H9 (cell line): ENCODE measurements at regions not wholly inside any gene's neighbourhood (a gene's known extent, or its start where the extent isn't known, plus 50 kb on each side); places are given as distances from the start of the nearest gene placed in this dataset.

Experiments used
- DNase-seq: peaks from one replicate; pipeline ENCODE4 v3.0.0-alpha.2; 2017
- H2AFZ ChIP-seq: one replicate; pipeline ENCODE4 v1.6.1; 2013; ENCODE audit warnings: mild to moderate bottlenecking, low read length, control low read depth, moderate library complexity
- H2AK5ac ChIP-seq: 2 replicates; pipeline ENCODE4 v1.6.1; 2013; ENCODE audit warnings: low read length, control low read depth, mixed read lengths; ENCODE audit not compliant: insufficient read length
- H2BK120ac ChIP-seq: one replicate; pipeline ENCODE4 v1.6.1; 2013; ENCODE audit warnings: low read depth, mild to moderate bottlenecking, low read length, control low read depth, inconsistent platforms; ENCODE audit not compliant: poor library complexity, severe bottlenecking
- H2BK12ac ChIP-seq: 2 replicates; pipeline ENCODE4 v1.6.1; 2013; ENCODE audit warnings: low read length, control low read depth, mixed read lengths, low read depth; ENCODE audit not compliant: insufficient read length
- H2BK15ac ChIP-seq: 2 replicates; pipeline ENCODE4 v1.6.1; 2013; ENCODE audit warnings: low read depth, low read length, control low read depth
- H2BK20ac ChIP-seq: one replicate; pipeline ENCODE4 v1.6.1; 2013; ENCODE audit warnings: low read depth, mild to moderate bottlenecking, low read length, control low read depth, inconsistent platforms; ENCODE audit not compliant: poor library complexity, severe bottlenecking
- H2BK5ac ChIP-seq: 2 replicates; pipeline ENCODE4 v1.6.1; 2013; ENCODE audit warnings: low read length, control low read depth, mixed read lengths; ENCODE audit not compliant: insufficient read length
- H3K14ac ChIP-seq: 2 replicates; pipeline ENCODE4 v1.6.1; 2013; ENCODE audit warnings: low read length, control low read depth; ENCODE audit not compliant: insufficient read depth
- H3K18ac ChIP-seq: 2 replicates; pipeline ENCODE4 v1.6.1; 2013; ENCODE audit warnings: low read depth, mild to moderate bottlenecking, mixed read lengths, low read length, control low read depth; ENCODE audit not compliant: insufficient read length
- H3K23ac ChIP-seq: 2 replicates; pipeline ENCODE4 v1.6.1; 2013; ENCODE audit warnings: low read length, control low read depth, mixed read lengths, low read depth; ENCODE audit not compliant: insufficient read length
- H3K23me2 ChIP-seq: 2 replicates; pipeline ENCODE4 v1.6.1; 2013; ENCODE audit warnings: low read depth, mild to moderate bottlenecking, mixed read lengths, low read length, control low read depth; ENCODE audit not compliant: insufficient read length, poor library complexity, severe bottlenecking
- H3K27ac ChIP-seq: 2 replicates; pipeline ENCODE4 v1.5.1; 2013; ENCODE audit warnings: low read length, control low read depth, mixed read lengths, low read depth; ENCODE audit not compliant: insufficient read length
- H3K27me3 ChIP-seq: 2 replicates; pipeline ENCODE4 v1.6.1; 2013; ENCODE audit warnings: low read length, control low read depth, inconsistent platforms; ENCODE audit not compliant: insufficient read depth
- H3K4ac ChIP-seq: 2 replicates; pipeline ENCODE4 v1.6.1; 2013; ENCODE audit warnings: low read depth, mild to moderate bottlenecking, control low read depth, inconsistent platforms, low read length, moderate library complexity
- H3K4me1 ChIP-seq: 2 replicates; pipeline ENCODE4 v1.6.1; 2013; ENCODE audit warnings: low read length, control low read depth, inconsistent platforms; ENCODE audit not compliant: insufficient read depth
- H3K4me2 ChIP-seq: 2 replicates; pipeline ENCODE4 v1.6.1; 2013; ENCODE audit warnings: low read length, control low read depth, mixed read lengths; ENCODE audit not compliant: insufficient read length, insufficient read depth
- H3K56ac ChIP-seq: 2 replicates; pipeline ENCODE4 v1.6.1; 2013; ENCODE audit warnings: low read depth, mild to moderate bottlenecking, mixed read lengths, low read length, control low read depth; ENCODE audit not compliant: insufficient read length
- H3K79me1 ChIP-seq: 2 replicates; pipeline ENCODE4 v1.6.1; 2013; ENCODE audit warnings: low read depth, mild to moderate bottlenecking, moderate library complexity, low read length, control low read depth, inconsistent platforms; ENCODE audit not compliant: insufficient read depth, poor library complexity, severe bottlenecking
- H3K79me2 ChIP-seq: 2 replicates; pipeline ENCODE4 v1.6.1; 2013; ENCODE audit warnings: low read length, control low read depth, inconsistent platforms; ENCODE audit not compliant: insufficient read depth
- H3K9ac ChIP-seq: 2 replicates; pipeline ENCODE4 v1.6.1; 2013; ENCODE audit warnings: low read length, control low read depth, mixed read lengths; ENCODE audit not compliant: insufficient read length; ENCODE audit errors: extremely low read depth
- H3K9me3 ChIP-seq: one replicate; pipeline ENCODE4 v1.6.1; 2013; ENCODE audit warnings: low read depth, low read length, inconsistent platforms; ENCODE audit not compliant: control insufficient read depth
- H3T11ph ChIP-seq: one replicate; pipeline ENCODE4 v1.6.1; 2013; ENCODE audit warnings: mild to moderate bottlenecking, low read length, control low read depth, inconsistent platforms
- H4K20me1 ChIP-seq: one replicate; pipeline ENCODE4 v1.6.1; 2013; ENCODE audit not compliant: control insufficient read depth, insufficient read length, insufficient read depth
- H4K5ac ChIP-seq: 2 replicates; pipeline ENCODE4 v1.6.1; 2013; ENCODE audit warnings: low read depth, mild to moderate bottlenecking, mixed read lengths, low read length, control low read depth; ENCODE audit not compliant: insufficient read length
- H4K8ac ChIP-seq: replicated peaks from 2 replicates; pipeline ENCODE4 v1.6.1; 2013; ENCODE audit warnings: low read length, control low read depth, mixed read lengths, low read depth; ENCODE audit not compliant: insufficient read length
- H4K91ac ChIP-seq: 2 replicates; pipeline ENCODE4 v1.6.1; 2013; ENCODE audit warnings: low read depth, mild to moderate bottlenecking, moderate library complexity, mixed read lengths, low read length, control low read depth; ENCODE audit not compliant: insufficient read length
- H3K27ac Mint-ChIP-seq, 3 experiments: 2 replicates in 2 of 3; 3 replicates in 1 of 3; pipeline ENCODE4 v1.8.0; 2020 to 2021; ENCODE audit warnings: mixed read lengths in 3 of 3, mild to moderate bottlenecking in 1 of 3, moderate library complexity in 1 of 3
- H3K27me3 Mint-ChIP-seq: 2 replicates; pipeline ENCODE4 v1.8.0; 2021; ENCODE audit warnings: low read depth, mild to moderate bottlenecking, moderate library complexity, mixed read lengths
- H3K36me3 Mint-ChIP-seq, 3 experiments: 2 replicates in 2 of 3; 3 replicates in 1 of 3; pipeline ENCODE4 v1.8.0; 2020 to 2021; ENCODE audit warnings: low read depth in 3 of 3, mixed read lengths in 3 of 3; ENCODE audit not compliant: insufficient read depth in 1 of 3
- H3K4me1 Mint-ChIP-seq, 2 experiments: 2 replicates each; pipeline ENCODE4 v1.8.0; 2020; ENCODE audit warnings: mixed read lengths in 2 of 2
- H3K4me3 Mint-ChIP-seq, 2 experiments: 2 replicates in 1 of 2; 3 replicates in 1 of 2; pipeline ENCODE4 v1.8.0; 2020 to 2021; ENCODE audit warnings: mild to moderate bottlenecking in 2 of 2, mixed read lengths in 2 of 2, moderate library complexity in 1 of 2
- H3K9me3 Mint-ChIP-seq, 2 experiments: 2 replicates in 1 of 2; 3 replicates in 1 of 2; pipeline ENCODE4 v1.8.0; 2020; ENCODE audit warnings: mild to moderate bottlenecking in 2 of 2, mixed read lengths in 2 of 2, moderate library complexity in 1 of 2
- CTCF ChIP-seq: fragments of 200-600 bp; sonication (generic); conservative IDR thresholded peaks from 3 replicates; pipeline ENCODE4 v1.8.0; 2021; ENCODE audit warnings: antibody characterized with exemption, mild to moderate bottlenecking
- WGBS: extraction: QIAGEN DNeasy Blood & Tissue Kit; methylation state at CpG from one replicate; pipeline ENCODE4 v1.1.7; 2013; ENCODE audit warnings: missing lambda C conversion rate, low lambda C conversion rate, mixed read lengths; ENCODE audit not compliant: insufficient read length; ENCODE audit errors: extremely low coverage; 5-methylcytosine and 5-hydroxymethylcytosine counted together

GRCh38 chr14:46048127-46048526, 603.5 kb downstream of the RPL10L start:
- no peaks in the 10 kb centered on the region for H3K36me3 Mint-ChIP-seq
- Histone ChIP-seq H2AK5ac (no peak overlapping the region), H4K8ac (no peak overlapping the region), H3K9me3 (no peaks in the 10 kb centered on the region), H3K9ac (no peak overlapping the region), H2BK12ac (no peak overlapping the region), H4K5ac (no peak overlapping the region), H2BK5ac (no peak overlapping the region), H4K91ac (no peak overlapping the region), H3K18ac (no peak overlapping the region), H3K56ac (no peak overlapping the region), H3K14ac (no peak overlapping the region), H3K27ac (no peak overlapping the region), H2BK120ac (no peak overlapping the region), H3T11ph (no peak overlapping the region), H3K4me2 (no peak overlapping the region), H3K23ac (no peak overlapping the region), H2BK15ac (no peak overlapping the region), H2BK20ac (no peak overlapping the region), H3K79me1 (no peaks in the 10 kb centered on the region), H3K4me1 (no peaks in the 10 kb centered on the region), H3K4ac (no peak overlapping the region), H2AFZ (no peak overlapping the region), H3K23me2 (no peaks in the 10 kb centered on the region), H3K79me2 (no peaks in the 10 kb centered on the region), H3K27me3 (no peaks in the 10 kb centered on the region), H4K20me1 (no peaks in the 10 kb centered on the region)
- H3K27ac Mint-ChIP-seq, result no peak overlapping the region
- no peak overlapping the region for H3K4me3 Mint-ChIP-seq
- peak; percentile 76 for DNase-seq
- peaks cover 0 to 4% of the 10 kb centered on the region in 2 experiments; a peak in 1 of 4 replicates for H3K4me1 Mint-ChIP-seq
- no CpG with 5 or more reads among the region's 3 CpGs for WGBS
- H3K9me3 Mint-ChIP-seq, result no peaks in the 10 kb centered on the region
- H3K27me3 Mint-ChIP-seq, result no peaks in the 10 kb centered on the region
- no peak; the same call in 1 of the 3 replicates for TF ChIP-seq CTCF
